ENCODE measurements at regions not wholly inside any gene's neighbourhood (a gene's known extent, or its start where the extent isn't known, plus 50 kb on each side); places are given as distances from the start of the nearest gene placed in this dataset.

GRCh38 chr4:15226203-15226602 is 201.6 kb upstream of the C1QTNF7 start:
- DNase-seq (ENCODE audit: low read depth in 1 of 2, low spot score in 1 of 2), result no peak

GRCh38 chr4:15231265-15232091 is 196.4 kb upstream of the C1QTNF7 start:
- peak; percentile 39 to 42 for DNase-seq (ENCODE audit: low read depth in 1 of 2, low spot score in 1 of 2)

GRCh38 chr4:15232366-15233263 is 195.2 kb upstream of the C1QTNF7 start:
- DNase-seq (ENCODE audit: low read depth in 1 of 2, low spot score in 1 of 2), result no peak

- DNase-seq (ENCODE audit: low read depth in 1 of 2, low spot score in 1 of 2), result no peak
These were observed 194.6 kb upstream of the C1QTNF7 start for GRCh38 chr4:15233264-15233597.

GRCh38 chr4:15233626-15234025 is 194.2 kb upstream of the C1QTNF7 start:
- no peak for DNase-seq (ENCODE audit: low read depth in 1 of 2, low spot score in 1 of 2)

- no peak for DNase-seq (ENCODE audit: low read depth in 1 of 2, low spot score in 1 of 2)
These were observed 193.5 kb upstream of the C1QTNF7 start for GRCh38 chr4:15234116-15234855.

- no peak for DNase-seq (ENCODE audit: low read depth in 1 of 2, low spot score in 1 of 2)
These were observed 193.0 kb upstream of the C1QTNF7 start for GRCh38 chr4:15234856-15235126.

- DNase-seq (ENCODE audit: low read depth in 1 of 2, low spot score in 1 of 2), result no peak
These were observed 192.7 kb upstream of the C1QTNF7 start for GRCh38 chr4:15235135-15235534.

GRCh38 chr4:15237648-15238230 is 190.1 kb upstream of the C1QTNF7 start:
- no peak for DNase-seq (ENCODE audit: low read depth in 1 of 2, low spot score in 1 of 2)

GRCh38 chr4:15238720-15239119 is 189.1 kb upstream of the C1QTNF7 start:
- DNase-seq (ENCODE audit: low read depth in 1 of 2, low spot score in 1 of 2), result no peak

GRCh38 chr4:15239866-15240265 is 188.0 kb upstream of the C1QTNF7 start:
- no peak for DNase-seq (ENCODE audit: low read depth in 1 of 2, low spot score in 1 of 2)

- DNase-seq (ENCODE audit: low read depth in 1 of 2, low spot score in 1 of 2), result no peak
These were observed 187.1 kb upstream of the C1QTNF7 start for GRCh38 chr4:15240764-15241163.

GRCh38 chr4:15242021-15242420 is 185.8 kb upstream of the C1QTNF7 start:
- DNase-seq (ENCODE audit: low read depth in 1 of 2, low spot score in 1 of 2), result no peak

- DNase-seq (ENCODE audit: low read depth in 1 of 2, low spot score in 1 of 2), result no peak
These were observed 183.5 kb upstream of the C1QTNF7 start for GRCh38 chr4:15244354-15244753.

GRCh38 chr4:15245006-15245530 is 182.8 kb upstream of the C1QTNF7 start:
- DNase-seq (ENCODE audit: low read depth in 1 of 2, low spot score in 1 of 2), result no peak

GRCh38 chr4:15250021-15250441 is 177.8 kb upstream of the C1QTNF7 start:
- no peak for DNase-seq (ENCODE audit: low read depth in 1 of 2, low spot score in 1 of 2)

- DNase-seq (ENCODE audit: low read depth in 1 of 2, low spot score in 1 of 2), result no peak
These were observed 174.5 kb upstream of the C1QTNF7 start for GRCh38 chr4:15253349-15253748.

GRCh38 chr4:15254236-15254880 is 173.5 kb upstream of the C1QTNF7 start:
- no peak for DNase-seq (ENCODE audit: low read depth in 1 of 2, low spot score in 1 of 2)

GRCh38 chr4:15255537-15255936 is 172.3 kb upstream of the C1QTNF7 start:
- no peak for DNase-seq (ENCODE audit: low read depth in 1 of 2, low spot score in 1 of 2)

GRCh38 chr4:15260758-15261157 is 167.1 kb upstream of the C1QTNF7 start:
- DNase-seq (ENCODE audit: low read depth in 1 of 2, low spot score in 1 of 2), result no peak

GRCh38 chr4:15262396-15262795 is 165.4 kb upstream of the C1QTNF7 start:
- no peak for DNase-seq (ENCODE audit: low read depth in 1 of 2, low spot score in 1 of 2)

Data from activated T-helper 1 cell treated with anti-CD3 and anti-CD28 coated beads, Interleukin-2, amount 50 U/mL, for 16 hours (primary cell).